GM23248 (cell line): ENCODE measurements at regions not wholly inside any gene's neighbourhood (a gene's known extent, or its start where the extent isn't known, plus 50 kb on each side); places are given as distances from the start of the nearest gene placed in this dataset.
"Not testable (repeated sequence)": the region's sequence is repeated elsewhere in the genome, so short reads cannot be mapped to it uniquely, and the experiment has no call there.

Experiments
- DNase-seq: peaks from one replicate; pipeline ENCODE4 v3.0.0-alpha.2; 2015
- H2AFZ ChIP-seq: fragments of 200-600 bp; sonication (generic); 2 replicates; pipeline ENCODE4 v1.6.1; 2016; ENCODE audit warnings: antibody characterized with exemption
- H3F3A ChIP-seq: fragments of 200-600 bp; sonication (generic); 2 replicates; pipeline ENCODE4 v1.6.1; 2016; ENCODE audit warnings: mild to moderate bottlenecking, antibody characterized with exemption, mixed run types; ENCODE audit not compliant: insufficient read depth
- H3K27ac ChIP-seq: fragments of 200-600 bp; sonication (generic); 2 replicates; pipeline ENCODE4 v1.5.1; 2016; ENCODE audit warnings: mild to moderate bottlenecking
- H3K27me3 ChIP-seq: fragments of 200-600 bp; sonication (generic); replicated peaks from 2 replicates; pipeline ENCODE4 v1.6.1; 2016; ENCODE audit warnings: mild to moderate bottlenecking; ENCODE audit not compliant: insufficient read depth
- H3K36me3 ChIP-seq: fragments of 200-600 bp; sonication (generic); 2 replicates; pipeline ENCODE4 v1.6.1; 2016; ENCODE audit warnings: low read depth, mild to moderate bottlenecking
- H3K4me1 ChIP-seq: fragments of 200-600 bp; sonication (generic); 2 replicates; pipeline ENCODE4 v1.6.1; 2016; ENCODE audit warnings: mild to moderate bottlenecking; ENCODE audit not compliant: insufficient read depth
- H3K4me2 ChIP-seq: fragments of 200-600 bp; sonication (generic); one replicate; pipeline ENCODE4 v1.6.1; 2016; ENCODE audit warnings: mild to moderate bottlenecking; ENCODE audit not compliant: unreplicated experiment
- H3K4me3 ChIP-seq: fragments of 200-600 bp; sonication (generic); 2 replicates; pipeline ENCODE4 v1.5.1; 2016; ENCODE audit warnings: mild to moderate bottlenecking
- H3K79me2 ChIP-seq: fragments of 200-600 bp; sonication (generic); 2 replicates; pipeline ENCODE4 v1.6.1; 2016; ENCODE audit warnings: mild to moderate bottlenecking; ENCODE audit not compliant: insufficient read depth
- H3K9ac ChIP-seq: fragments of 200-600 bp; sonication (generic); 2 replicates; pipeline ENCODE4 v1.6.1; 2016; ENCODE audit warnings: mild to moderate bottlenecking
- H3K9me2 ChIP-seq: fragments of 200-600 bp; sonication (generic); 2 replicates; pipeline ENCODE4 v1.6.1; 2016; ENCODE audit warnings: mixed run types, mild to moderate bottlenecking, moderate library complexity; ENCODE audit not compliant: insufficient read depth
- H3K9me3 ChIP-seq: fragments of 200-600 bp; sonication (generic); one replicate; pipeline ENCODE4 v1.6.1; 2017; ENCODE audit warnings: low read depth
- H4K20me1 ChIP-seq: fragments of 200-600 bp; sonication (generic); 2 replicates; pipeline ENCODE4 v1.6.0; 2016; ENCODE audit not compliant: insufficient read depth
- EZH2 ChIP-seq: fragments of 200-600 bp; sonication (generic); IDR thresholded peaks from 2 replicates; pipeline ENCODE4 v1.6.1; 2018; ENCODE audit warnings: antibody characterized with exemption, mild to moderate bottlenecking; ENCODE audit not compliant: insufficient read depth, poor library complexity, severe bottlenecking
- EZH2phosphoT487 ChIP-seq: fragments of 200-600 bp; sonication (generic); IDR thresholded peaks from 2 replicates; pipeline ENCODE4 v1.6.1; 2018; ENCODE audit warnings: antibody characterized with exemption, moderate library complexity, mild to moderate bottlenecking, low read depth; ENCODE audit not compliant: insufficient read depth
- WGBS, 2 experiments: methylation state at CpG; one replicate each; pipeline ENCODE4 v1.1.6; 2015 to 2017; ENCODE audit warnings: low lambda C conversion rate in 2 of 2, low coverage in 1 of 2; ENCODE audit errors: missing lambda C conversion rate in 2 of 2; 5-methylcytosine and 5-hydroxymethylcytosine counted together
- in situ Hi-C: fragments of 300-500 bp; cut with MboI; formaldehyde crosslinking; loops from 2 replicates; pipeline ENCODE4 v1.15.0; 2020

DNA sequence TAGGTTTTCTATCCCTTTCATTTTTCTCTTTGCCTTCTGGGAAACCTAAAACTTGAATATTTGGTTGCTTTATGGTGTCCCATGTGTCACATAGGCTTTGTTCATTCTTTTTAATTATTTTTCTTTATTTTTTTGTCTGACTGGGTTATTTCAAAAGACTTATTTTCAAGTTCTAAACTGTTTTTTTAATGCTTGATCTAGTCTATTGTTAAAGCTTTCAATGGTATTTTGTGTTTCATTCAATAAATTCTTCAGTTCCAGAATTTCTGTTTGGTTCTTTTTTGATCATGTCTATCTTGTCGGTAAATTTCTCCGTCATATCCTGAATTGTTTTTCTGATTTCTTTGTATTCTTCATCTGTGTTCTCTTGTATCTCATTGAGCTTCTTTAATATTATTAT, 86.8 kb downstream of the NPS start:
- no peaks in the 10 kb centered on the region for H4K20me1 ChIP-seq
- no peaks in the 10 kb centered on the region for H3F3A ChIP-seq
- H3K9ac ChIP-seq = no peak overlapping the region
- H3K27ac ChIP-seq = no peak overlapping the region
- DNase-seq = no peak
- WGBS, 2 experiments = 69 to 73% methylated on average over 2 of the region's 2 CpGs
- no peaks in the 10 kb centered on the region for H3K36me3 ChIP-seq
- H3K9me3 ChIP-seq = no peaks in the 10 kb centered on the region
- TF ChIP-seq EZH2 (no peak), EZH2phosphoT487 (no peak)
- H3K4me3 ChIP-seq = no peak overlapping the region
- H2AFZ ChIP-seq = no peak overlapping the region
- H3K4me1 ChIP-seq = no peaks in the 10 kb centered on the region
- in situ Hi-C loops = no loop called here
- H3K79me2 ChIP-seq = no peaks in the 10 kb centered on the region
- H3K27me3 ChIP-seq = no peaks in the 10 kb centered on the region
- H3K9me2 ChIP-seq = no peaks in the 10 kb centered on the region
- H3K4me2 ChIP-seq = no peak overlapping the region

DNA sequence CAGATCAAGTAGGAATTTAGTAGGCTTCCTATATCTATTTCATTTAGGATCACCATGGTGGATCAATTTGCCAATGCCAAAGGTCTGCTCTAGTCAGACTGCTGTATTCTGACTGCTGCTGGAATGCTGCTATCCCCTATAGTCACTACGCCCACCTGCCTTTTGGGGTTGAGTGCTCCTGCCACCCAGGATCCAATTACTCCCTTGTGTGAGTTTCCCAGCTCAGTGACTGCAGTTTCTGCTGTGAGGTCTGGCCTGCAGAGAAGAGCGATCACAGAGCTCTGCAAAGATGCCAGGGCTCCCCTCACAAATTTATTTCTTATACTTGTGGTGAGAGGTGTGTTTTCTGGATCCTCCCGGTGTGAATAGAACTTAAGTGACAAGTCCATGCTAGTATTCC, 88.1 kb upstream of the FOXI2 start:
- no peaks in the 10 kb centered on the region for H3K36me3 ChIP-seq
- WGBS, 2 experiments = 33 to 43% methylated on average over 3 of the region's 3 CpGs
- no peaks in the 10 kb centered on the region for H4K20me1 ChIP-seq
- no peaks in the 10 kb centered on the region for H3K27me3 ChIP-seq
- H3K4me3 ChIP-seq = no peak overlapping the region
- H3K9me3 ChIP-seq = no peaks in the 10 kb centered on the region
- H3K79me2 ChIP-seq = no peaks in the 10 kb centered on the region
- no peak overlapping the region for H3K27ac ChIP-seq
- no peaks in the 10 kb centered on the region for H3F3A ChIP-seq
- no peak for TF ChIP-seq EZH2phosphoT487
- TF ChIP-seq EZH2 = no peak
- no peaks in the 10 kb centered on the region for H3K4me1 ChIP-seq
- H3K4me2 ChIP-seq = no peak overlapping the region
- no peak overlapping the region for H2AFZ ChIP-seq
- no peak overlapping the region for H3K9ac ChIP-seq
- no peak for DNase-seq
- H3K9me2 ChIP-seq = no peaks in the 10 kb centered on the region
- in situ Hi-C loops = no loop called here

DNA sequence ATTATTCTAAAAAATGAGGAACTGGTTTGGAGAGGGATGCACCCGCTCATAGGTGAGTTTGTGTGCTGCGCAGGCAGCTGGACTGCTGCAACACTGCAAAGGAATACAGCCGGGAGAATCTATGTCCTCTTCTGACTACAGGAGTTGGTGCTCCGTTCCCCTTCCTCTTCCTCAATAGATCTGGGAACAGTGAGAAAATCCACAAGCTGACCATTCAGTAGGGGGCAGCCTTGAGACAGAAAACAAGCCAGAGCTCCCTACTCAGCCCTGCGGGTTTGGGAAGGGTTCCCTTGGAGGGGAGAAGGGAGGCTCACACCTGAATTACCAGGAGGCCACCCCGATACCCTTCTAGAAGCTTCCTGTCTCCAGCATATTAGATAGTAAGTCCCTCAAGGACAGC, 87.3 kb upstream of the FOXI2 start:
- no peaks in the 10 kb centered on the region for H4K20me1 ChIP-seq
- no peak overlapping the region for H3K9ac ChIP-seq
- H3K27me3 ChIP-seq = no peaks in the 10 kb centered on the region
- no peaks in the 10 kb centered on the region for H3K9me2 ChIP-seq
- H3K79me2 ChIP-seq = no peaks in the 10 kb centered on the region
- WGBS, 2 experiments = 28 to 32% methylated on average over 6 of the region's 6 CpGs
- H3K4me3 ChIP-seq = no peak overlapping the region
- H3F3A ChIP-seq = no peaks in the 10 kb centered on the region
- H3K4me1 ChIP-seq = no peaks in the 10 kb centered on the region
- no peak overlapping the region for H2AFZ ChIP-seq
- in situ Hi-C loops = no loop called here
- H3K36me3 ChIP-seq = no peaks in the 10 kb centered on the region
- DNase-seq = peak; percentile 1
- H3K4me2 ChIP-seq = no peak overlapping the region
- TF ChIP-seq EZH2phosphoT487 = no peak
- TF ChIP-seq EZH2 = no peak
- no peak overlapping the region for H3K27ac ChIP-seq
- no peaks in the 10 kb centered on the region for H3K9me3 ChIP-seq

DNA sequence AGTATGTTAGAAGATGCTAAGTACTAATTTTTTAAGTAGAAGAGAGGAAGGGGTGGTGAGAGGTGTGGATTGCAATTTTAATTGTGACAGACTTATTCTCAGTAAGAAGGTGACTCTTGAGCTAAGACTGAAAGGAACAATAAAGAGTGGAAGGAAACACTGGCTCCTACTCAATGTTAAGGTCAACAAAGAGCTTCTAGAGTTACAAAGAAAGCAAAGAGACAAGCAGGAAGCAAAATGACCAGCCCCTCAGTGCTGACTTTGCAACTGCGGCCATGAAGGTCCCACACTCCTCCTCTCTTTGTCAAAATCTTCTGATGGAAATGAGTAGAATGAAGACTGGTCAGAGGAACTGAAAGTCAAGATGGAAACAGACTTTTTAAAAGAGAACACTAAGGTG, 79.9 kb upstream of the FOXI2 start:
- no peaks in the 10 kb centered on the region for H3K36me3 ChIP-seq
- H3K27me3 ChIP-seq = no peaks in the 10 kb centered on the region
- H3K4me3 ChIP-seq = no peak overlapping the region
- H3K27ac ChIP-seq = no peak overlapping the region
- no peak overlapping the region for H3K4me2 ChIP-seq
- no peaks in the 10 kb centered on the region for H3K4me1 ChIP-seq
- H4K20me1 ChIP-seq = no peaks in the 10 kb centered on the region
- H3K9me2 ChIP-seq = no peaks in the 10 kb centered on the region
- no peak overlapping the region for H2AFZ ChIP-seq
- TF ChIP-seq EZH2 (no peak), EZH2phosphoT487 (no peak)
- H3K9me3 ChIP-seq = no peaks in the 10 kb centered on the region
- H3K9ac ChIP-seq = no peak overlapping the region
- WGBS, 2 experiments = 4 to 6% methylated on average over 1 of the region's 1 CpG
- no peaks in the 10 kb centered on the region for H3F3A ChIP-seq
- DNase-seq = no peak
- H3K79me2 ChIP-seq = no peaks in the 10 kb centered on the region
- in situ Hi-C loops = no loop called here

DNA sequence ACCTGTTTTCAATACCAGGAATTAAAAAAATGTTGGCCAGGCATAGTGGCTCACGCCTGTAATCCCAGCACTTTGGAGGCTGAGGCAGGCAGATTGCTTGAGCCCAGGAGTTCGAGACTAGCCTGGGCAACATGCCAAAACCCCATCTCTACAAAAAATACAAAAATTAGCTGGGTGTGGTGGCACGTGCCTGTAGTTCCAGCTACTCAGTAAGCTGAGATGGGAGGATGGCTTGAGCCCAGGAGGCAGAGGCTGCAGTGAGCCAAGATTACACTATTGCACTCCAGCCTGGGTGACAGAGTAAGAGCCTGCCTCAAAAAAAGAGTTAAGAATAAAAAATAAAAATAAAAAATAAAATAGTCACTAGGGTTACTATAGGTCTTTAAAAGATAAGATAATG, 60.6 kb upstream of the FOXI2 start:
- H3K27ac ChIP-seq, H3K27me3 ChIP-seq, H3K9me3 ChIP-seq, H3K36me3 ChIP-seq, H3F3A ChIP-seq, DNase-seq, H3K79me2 ChIP-seq, in situ Hi-C loops, H4K20me1 ChIP-seq, H3K4me2 ChIP-seq, H3K9me2 ChIP-seq, H3K4me3 ChIP-seq, H3K9ac ChIP-seq, H2AFZ ChIP-seq, H3K4me1 ChIP-seq: not testable (repeated sequence)
- 3 to 5% methylated on average over 3 of the region's 3 CpGs for WGBS, 2 experiments
